ENCODE measurements at regions not wholly inside any gene's neighbourhood (a gene's known extent, or its start where the extent isn't known, plus 50 kb on each side); places are given as distances from the start of the nearest gene placed in this dataset.
A peak's percentile ranks its signal among the peaks of the same experiment; 100 is the strongest.

GRCh38 chr9:135342206-135343130 is 137.1 kb upstream of the PPP1R26 start:
- no peak overlapping the region for H3K4me2 ChIP-seq (ENCODE audit: insufficient read depth, low read length)

GRCh38 chr9:135343136-135343535 is 136.4 kb upstream of the PPP1R26 start:
- Histone ChIP-seq H2AFZ (ENCODE audit: low read length) (no peak overlapping the region), H3K9me3 (ENCODE audit: low read depth, low read length) (no peaks in the 10 kb centered on the region), H4K20me1 (ENCODE audit: insufficient read depth, low read length) (no peaks in the 10 kb centered on the region), H3K36me3 (ENCODE audit: insufficient read depth, low read length) (no peaks in the 10 kb centered on the region), H3K79me2 (ENCODE audit: insufficient read depth, low read length) (no peaks in the 10 kb centered on the region), H3K4me1 (ENCODE audit: insufficient read depth, low read length) (no peaks in the 10 kb centered on the region), H3K27me3 (ENCODE audit: insufficient read depth, low read length) (peaks cover 14% of the 10 kb centered on the region), H3K27ac (ENCODE audit: low read depth, low read length) (no peak overlapping the region), H3K4me3 (ENCODE audit: insufficient read depth, low read length) (no peak overlapping the region), H3K4me2 (ENCODE audit: insufficient read depth, low read length) (no peak overlapping the region)
- no peak for TF ChIP-seq CTCF (IDR thresholded peaks at IDR 0.05; ENCODE audit: extremely low read depth, low read depth, low read length)
- peak; percentile 46 for DNase-seq (ENCODE audit: insufficient read length, low spot score, missing footprints)

More at GRCh38 chr9:135342206-135343130, 137.1 kb upstream of the PPP1R26 start:
- H4K20me1 ChIP-seq (ENCODE audit: insufficient read depth, low read length), result no peaks in the 10 kb centered on the region
- DNase-seq (ENCODE audit: insufficient read length, low spot score, missing footprints), result peak; percentile 69
- no peak for TF ChIP-seq CTCF (IDR thresholded peaks at IDR 0.05; ENCODE audit: extremely low read depth, low read depth, low read length)
- no peak overlapping the region for H3K4me3 ChIP-seq (ENCODE audit: insufficient read depth, low read length)
- H3K27ac ChIP-seq (ENCODE audit: low read depth, low read length), result no peak overlapping the region
- no peaks in the 10 kb centered on the region for H3K36me3 ChIP-seq (ENCODE audit: insufficient read depth, low read length)
- peaks cover 14% of the 10 kb centered on the region for H3K27me3 ChIP-seq (ENCODE audit: insufficient read depth, low read length)
- no peaks in the 10 kb centered on the region for H3K79me2 ChIP-seq (ENCODE audit: insufficient read depth, low read length)
- H2AFZ ChIP-seq (ENCODE audit: low read length), result no peak overlapping the region
- H3K4me1 ChIP-seq (ENCODE audit: insufficient read depth, low read length), result no peaks in the 10 kb centered on the region
- no peaks in the 10 kb centered on the region for H3K9me3 ChIP-seq (ENCODE audit: low read depth, low read length)

- Histone ChIP-seq H3K4me3 (ENCODE audit: insufficient read depth, low read length) (no peak overlapping the region), H3K9me3 (ENCODE audit: low read depth, low read length) (no peaks in the 10 kb centered on the region), H2AFZ (ENCODE audit: low read length) (no peak overlapping the region), H3K79me2 (ENCODE audit: insufficient read depth, low read length) (no peaks in the 10 kb centered on the region), H3K27ac (ENCODE audit: low read depth, low read length) (no peak overlapping the region), H3K4me1 (ENCODE audit: insufficient read depth, low read length) (no peaks in the 10 kb centered on the region), H3K4me2 (ENCODE audit: insufficient read depth, low read length) (no peak overlapping the region), H4K20me1 (ENCODE audit: insufficient read depth, low read length) (no peaks in the 10 kb centered on the region), H3K36me3 (ENCODE audit: insufficient read depth, low read length) (no peaks in the 10 kb centered on the region), H3K27me3 (ENCODE audit: insufficient read depth, low read length) (peaks cover 13% of the 10 kb centered on the region)
- peak; percentile 75 for TF ChIP-seq CTCF (IDR thresholded peaks at IDR 0.05; ENCODE audit: extremely low read depth, low read depth, low read length)
- DNase-seq (ENCODE audit: insufficient read length, low spot score, missing footprints), result peak; percentile 96
Measured at GRCh38 chr9:135343837-135344522, 135.6 kb upstream of the PPP1R26 start.

- Histone ChIP-seq H3K4me1 (ENCODE audit: insufficient read depth, low read length) (no peaks in the 10 kb centered on the region), H3K36me3 (ENCODE audit: insufficient read depth, low read length) (no peaks in the 10 kb centered on the region), H3K79me2 (ENCODE audit: insufficient read depth, low read length) (no peaks in the 10 kb centered on the region), H3K27ac (ENCODE audit: low read depth, low read length) (no peak overlapping the region), H2AFZ (ENCODE audit: low read length) (no peak overlapping the region), H3K27me3 (ENCODE audit: insufficient read depth, low read length) (peaks cover 8% of the 10 kb centered on the region), H3K4me3 (ENCODE audit: insufficient read depth, low read length) (no peak overlapping the region), H3K9me3 (ENCODE audit: low read depth, low read length) (no peaks in the 10 kb centered on the region), H3K4me2 (ENCODE audit: insufficient read depth, low read length) (no peak overlapping the region), H4K20me1 (ENCODE audit: insufficient read depth, low read length) (no peaks in the 10 kb centered on the region)
- no peak for TF ChIP-seq CTCF (IDR thresholded peaks at IDR 0.05; ENCODE audit: extremely low read depth, low read depth, low read length)
- peak; percentile 84 for DNase-seq (ENCODE audit: insufficient read length, low spot score, missing footprints)
Measured at GRCh38 chr9:135344523-135344901, 135.1 kb upstream of the PPP1R26 start.
